Left ventricle myocardium inferior (tissue), 1 donor: ENCODE measurements at regions not wholly inside any gene's neighbourhood (a gene's known extent, or its start where the extent isn't known, plus 50 kb on each side); places are given as distances from the start of the nearest gene placed in this dataset.

Experiments used
- DNase-seq: peaks from one replicate; pipeline ENCODE4 v3.0.0-alpha.2; 2020
- H3K27ac ChIP-seq: fragments of 200-600 bp; replicated peaks from 2 replicates; pipeline ENCODE4 v1.8.0; 2021
- H3K27me3 ChIP-seq: fragments of 200-600 bp; 2 replicates; pipeline ENCODE4 v1.8.0; 2021; ENCODE audit warnings: low read depth
- H3K36me3 ChIP-seq: fragments of 200-600 bp; 2 replicates; pipeline ENCODE4 v1.8.0; 2021
- H3K4me1 ChIP-seq: fragments of 200-600 bp; 2 replicates; pipeline ENCODE4 v1.8.0; 2021
- H3K4me3 ChIP-seq: fragments of 200-600 bp; 2 replicates; pipeline ENCODE4 v1.8.0; 2021; ENCODE audit warnings: mild to moderate bottlenecking, moderate library complexity
- H3K9me3 ChIP-seq: fragments of 200-600 bp; replicated peaks from 2 replicates; pipeline ENCODE4 v1.8.0; 2021
- CTCF ChIP-seq: fragments of 200-600 bp; IDR thresholded peaks from 2 replicates; pipeline ENCODE4 v1.8.0; 2021; ENCODE audit warnings: antibody characterized with exemption, mild to moderate bottlenecking, borderline replicate concordance
- intact Hi-C: fragments of 100-400 bp; cut with micrococcal nuclease; formaldehyde crosslinking; loops from one replicate; pipeline ENCODE4 v1.11.0; 2022
- donor health status: DM: no; HTN: yes; CAD: no; lungs with severe emphysema.

GRCh38 chr7:81370822-81371221 lies 399.0 kb downstream of the HGF start:
- no peak overlapping the region for H3K27ac ChIP-seq
- intact Hi-C loops: no loop called here
- no peak for DNase-seq
- no peaks in the 10 kb centered on the region for H3K27me3 ChIP-seq
- H3K4me3 ChIP-seq: no peak overlapping the region
- H3K9me3 ChIP-seq: no peaks in the 10 kb centered on the region
- no peaks in the 10 kb centered on the region for H3K4me1 ChIP-seq
- no peaks in the 10 kb centered on the region for H3K36me3 ChIP-seq
- TF ChIP-seq CTCF: no peak

GRCh38 chr7:81367326-81367931 lies 402.4 kb downstream of the HGF start:
- Histone ChIP-seq H3K9me3 (no peaks in the 10 kb centered on the region), H3K4me1 (no peaks in the 10 kb centered on the region), H3K4me3 (no peak overlapping the region), H3K27me3 (no peaks in the 10 kb centered on the region), H3K36me3 (no peaks in the 10 kb centered on the region), H3K27ac (no peak overlapping the region)
- no peak for TF ChIP-seq CTCF
- peak; percentile 15 for DNase-seq
- intact Hi-C loops: no loop called here

GRCh38 chr7:81366546-81366945 lies 403.3 kb downstream of the HGF start:
- TF ChIP-seq CTCF: no peak
- H3K27ac ChIP-seq: no peak overlapping the region
- no peaks in the 10 kb centered on the region for H3K9me3 ChIP-seq
- no peaks in the 10 kb centered on the region for H3K36me3 ChIP-seq
- no peaks in the 10 kb centered on the region for H3K4me1 ChIP-seq
- no peak overlapping the region for H3K4me3 ChIP-seq
- H3K27me3 ChIP-seq: no peaks in the 10 kb centered on the region
- intact Hi-C loops: no loop called here
- no peak for DNase-seq

- H3K4me1 ChIP-seq: no peaks in the 10 kb centered on the region
- DNase-seq: no peak
- no peaks in the 10 kb centered on the region for H3K36me3 ChIP-seq
- intact Hi-C loops: no loop called here
- no peak overlapping the region for H3K27ac ChIP-seq
- no peak overlapping the region for H3K4me3 ChIP-seq
- no peaks in the 10 kb centered on the region for H3K9me3 ChIP-seq
- TF ChIP-seq CTCF: no peak
- H3K27me3 ChIP-seq: no peaks in the 10 kb centered on the region
These were observed 408.0 kb downstream of the HGF start for GRCh38 chr7:81361769-81362312.

- Histone ChIP-seq H3K27ac (no peak overlapping the region), H3K27me3 (no peaks in the 10 kb centered on the region), H3K4me1 (no peaks in the 10 kb centered on the region), H3K9me3 (no peaks in the 10 kb centered on the region), H3K36me3 (no peaks in the 10 kb centered on the region), H3K4me3 (no peak overlapping the region)
- no peak for DNase-seq
- intact Hi-C loops: no loop called here
- TF ChIP-seq CTCF: no peak
These were observed 413.9 kb downstream of the HGF start for GRCh38 chr7:81355911-81356310.
